Stomach (tissue), 8 donors: ENCODE measurements at regions not wholly inside any gene's neighbourhood (a gene's known extent, or its start where the extent isn't known, plus 50 kb on each side); places are given as distances from the start of the nearest gene placed in this dataset.
A peak's percentile ranks its signal among the peaks of the same experiment; 100 is the strongest.
"Not testable (repeated sequence)": the region's sequence is repeated elsewhere in the genome, so short reads cannot be mapped to it uniquely, and the experiment has no call there.

Experiments used
- DNase-seq, 2 donors: peaks; one replicate each; pipeline versions ENCODE4 v3.0.0 to v3.0.0-alpha.2; 2013 to 2019
- H3K27ac ChIP-seq, 5 donors: fragments of 200-600 bp in 4 of 5; sonication (generic) in 4 of 5; one replicate each; pipeline ENCODE4 v1.5.1; 2013 to 2019; ENCODE audit warnings: mild to moderate bottlenecking in 1 of 5, moderate library complexity in 1 of 5
- H3K27me3 ChIP-seq, 3 donors: fragments of 200-600 bp; sonication (generic); one replicate each; pipeline ENCODE4 v1.5.1; 2017 to 2019; ENCODE audit warnings: mixed run types in 1 of 3
- H3K36me3 ChIP-seq, 4 donors: fragments of 200-600 bp; sonication (generic); 1 replicate in 3 of 4; 2 replicates in 1 of 4; pipeline ENCODE4 v1.5.1; 2016 to 2019
- H3K4me1 ChIP-seq, 4 donors: fragments of 200-600 bp; sonication (generic); one replicate each; pipeline ENCODE4 v1.5.1; 2016 to 2019
- H3K4me3 ChIP-seq, 4 donors: fragments of 200-600 bp; sonication (generic) in 3 of 4; one replicate each; pipeline ENCODE4 v1.5.1; 2016 to 2019; ENCODE audit warnings: mild to moderate bottlenecking in 1 of 4
- H3K9me3 ChIP-seq, 4 donors: fragments of 200-600 bp; sonication (generic); one replicate each; pipeline ENCODE4 v1.5.1; 2016 to 2019
- CTCF ChIP-seq, 7 experiments: fragments of 450-650 bp in 4 of 7; fragments of 200-600 bp in 3 of 7; sonication (generic) in 3 of 7; IDR thresholded peaks; one replicate each; pipeline ENCODE4 v1.5.1; 2016 to 2019; ENCODE audit warnings: antibody characterized with exemption in 7 of 7, control low read depth in 2 of 7, mild to moderate bottlenecking in 1 of 7
- EP300 ChIP-seq: sonication (generic); formaldehyde crosslinking; IDR thresholded peaks from one replicate; pipeline ENCODE4 v1.6.1; 2017; ENCODE audit warnings: antibody characterized with exemption
- POLR2A ChIP-seq, 4 donors: fragments of 450-650 bp; IDR thresholded peaks; one replicate each; pipeline ENCODE4 v1.6.1; 2016; ENCODE audit warnings: antibody characterized with exemption in 4 of 4, control low read depth in 2 of 4, mild to moderate bottlenecking in 1 of 4, moderate library complexity in 1 of 4
- POLR2AphosphoS5 ChIP-seq, 3 donors: sonication (generic); formaldehyde crosslinking; IDR thresholded peaks; one replicate each; pipeline ENCODE4 v1.6.1; 2016; ENCODE audit warnings: antibody characterized with exemption in 3 of 3
- WGBS, 5 donors: extraction: QIAGEN DNeasy Blood & Tissue Kit in 3 of 5; methylation state at CpG; one replicate each; pipeline versions ENCODE4 v1.1.5 to v1.1.7; 2013 to 2018; 5-methylcytosine and 5-hydroxymethylcytosine counted together
- intact Hi-C: fragments of 100-400 bp; cut with DNase I; formaldehyde crosslinking; loops from one replicate; pipeline ENCODE4 v1.15.1; 2023; ENCODE audit warnings: low total_unique reads
- donor health status: healthy with polysubstance abuse.
- donor health status: Bipolar disorder and iron deficiency.
- donor health status: healthy.

GRCh38 chr18:46196627-46197243 is 92.5 kb downstream of the HAUS1 start:
- Histone ChIP-seq H3K36me3 (no peaks in the 10 kb centered on the region), H3K27me3 (no peaks in the 10 kb centered on the region), H3K27ac (no peak overlapping the region), H3K4me3 (no peak overlapping the region), H3K4me1 (peaks cover 16 to 55% (median 28%) of the 10 kb centered on the region in 4 donors), H3K9me3 (no peaks in the 10 kb centered on the region)
- intact Hi-C loops: no loop called here
- 66 to 75% (median 70%) methylated on average over 4 of the region's 4 CpGs for WGBS, 5 donors
- no peak for DNase-seq
- no peak for TF ChIP-seq CTCF (IDR thresholded peaks at IDR 0.05)
- TF ChIP-seq POLR2A (IDR thresholded peaks at IDR 0.05): no peak
- TF ChIP-seq POLR2AphosphoS5 (IDR thresholded peaks at IDR 0.05): no peak
- no peak for TF ChIP-seq EP300

GRCh38 chr18:46199515-46200147 is 95.4 kb downstream of the HAUS1 start:
- peak in 1 of 2 donors; percentile 57 for DNase-seq
- no peak for TF ChIP-seq EP300
- TF ChIP-seq CTCF (IDR thresholded peaks at IDR 0.05): no peak
- peak in 2 of 3 donors; percentile 62 to 65 for TF ChIP-seq POLR2AphosphoS5 (IDR thresholded peaks at IDR 0.05)
- TF ChIP-seq POLR2A (IDR thresholded peaks at IDR 0.05): no peak
- Histone ChIP-seq H3K4me3 (no peak overlapping the region), H3K27ac (peak overlapping the region in 4 of 5 donors; percentile 7 to 46 (median 29)), H3K27me3 (no peaks in the 10 kb centered on the region), H3K9me3 (no peaks in the 10 kb centered on the region), H3K4me1 (peaks cover 16 to 54% (median 23%) of the 10 kb centered on the region in 4 donors), H3K36me3 (no peaks in the 10 kb centered on the region)
- WGBS, 5 donors: 54 to 68% (median 61%) methylated on average over 8 of the region's 8 CpGs
- intact Hi-C loops: no loop called here

- DNase-seq, intact Hi-C loops, H3K9me3 ChIP-seq, H3K4me3 ChIP-seq, H3K27me3 ChIP-seq, H3K36me3 ChIP-seq: not testable (repeated sequence)
- Histone ChIP-seq H3K27ac (peak overlapping the region in 3 of 5 donors; percentile 12 to 46 (median 46)), H3K4me1 (peaks cover 16 to 54% (median 24%) of the 10 kb centered on the region in 4 donors)
- 76 to 91% (median 87%) methylated on average over 11 of the region's 11 CpGs for whole genome bisulfite sequencing, 5 donors
Observed at GRCh38 chr18:46200178-46201055, 96.2 kb downstream of the HAUS1 start.

- Histone ChIP-seq H3K9me3 (no peaks in the 10 kb centered on the region), H3K36me3 (no peaks in the 10 kb centered on the region), H3K27ac (no peak overlapping the region), H3K27me3 (no peaks in the 10 kb centered on the region), H3K4me1 (peaks cover 12 to 32% (median 17%) of the 10 kb centered on the region in 4 donors), H3K4me3 (no peak overlapping the region)
- no peak for TF ChIP-seq POLR2A (IDR thresholded peaks at IDR 0.05)
- no peak for TF ChIP-seq EP300
- intact Hi-C loops: no loop called here
- no peak for DNase-seq
Observed at GRCh38 chr18:46204143-46204542, 100.0 kb downstream of the HAUS1 start.

GRCh38 chr18:46207985-46208384 is 103.8 kb downstream of the HAUS1 start:
- no peak for DNase-seq
- Histone ChIP-seq H3K36me3 (peaks cover 0 to 6% (median 0%) of the 10 kb centered on the region in 4 donors), H3K4me3 (no peak overlapping the region), H3K27me3 (no peaks in the 10 kb centered on the region), H3K9me3 (no peaks in the 10 kb centered on the region), H3K4me1 (peaks cover 0 to 19% (median 9%) of the 10 kb centered on the region in 4 donors), H3K27ac (no peak overlapping the region)
- 10 to 72% (median 61%) methylated on average over 1 of the region's 1 CpG for WGBS, 5 donors
- TF ChIP-seq EP300 (no peak), POLR2A (IDR thresholded peaks at IDR 0.05) (no peak)
- intact Hi-C loops: no loop called here
